ENCODE measurements at regions not wholly inside any gene's neighbourhood (a gene's known extent, or its start where the extent isn't known, plus 50 kb on each side); places are given as distances from the start of the nearest gene placed in this dataset.

DNA sequence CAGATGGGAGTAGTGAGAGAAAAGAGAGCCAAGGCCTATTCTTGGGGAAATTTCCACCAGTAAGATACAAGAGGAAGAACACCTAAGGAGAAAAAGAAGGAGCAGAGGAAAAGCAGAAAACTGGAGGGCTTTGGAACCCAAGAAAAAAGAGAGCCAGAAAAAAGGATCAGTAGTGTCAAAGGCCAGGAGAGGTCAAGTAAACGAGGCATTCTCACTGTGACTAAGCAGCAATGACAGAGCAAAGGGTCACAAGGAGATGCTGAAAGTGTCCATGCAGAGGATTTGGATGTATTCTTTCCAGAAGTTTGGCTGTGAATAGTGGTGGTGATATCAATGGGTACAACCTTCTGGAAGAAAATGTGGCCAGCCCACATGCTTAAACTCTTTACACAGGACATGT is 109.5 kb downstream of the DYNAP start:
- in situ Hi-C loops (cut with MboI; ENCODE audit: low sequenced_read_pairs, unreplicated experiment): no loop called here
- TF ChIP-seq, protein P1, sequence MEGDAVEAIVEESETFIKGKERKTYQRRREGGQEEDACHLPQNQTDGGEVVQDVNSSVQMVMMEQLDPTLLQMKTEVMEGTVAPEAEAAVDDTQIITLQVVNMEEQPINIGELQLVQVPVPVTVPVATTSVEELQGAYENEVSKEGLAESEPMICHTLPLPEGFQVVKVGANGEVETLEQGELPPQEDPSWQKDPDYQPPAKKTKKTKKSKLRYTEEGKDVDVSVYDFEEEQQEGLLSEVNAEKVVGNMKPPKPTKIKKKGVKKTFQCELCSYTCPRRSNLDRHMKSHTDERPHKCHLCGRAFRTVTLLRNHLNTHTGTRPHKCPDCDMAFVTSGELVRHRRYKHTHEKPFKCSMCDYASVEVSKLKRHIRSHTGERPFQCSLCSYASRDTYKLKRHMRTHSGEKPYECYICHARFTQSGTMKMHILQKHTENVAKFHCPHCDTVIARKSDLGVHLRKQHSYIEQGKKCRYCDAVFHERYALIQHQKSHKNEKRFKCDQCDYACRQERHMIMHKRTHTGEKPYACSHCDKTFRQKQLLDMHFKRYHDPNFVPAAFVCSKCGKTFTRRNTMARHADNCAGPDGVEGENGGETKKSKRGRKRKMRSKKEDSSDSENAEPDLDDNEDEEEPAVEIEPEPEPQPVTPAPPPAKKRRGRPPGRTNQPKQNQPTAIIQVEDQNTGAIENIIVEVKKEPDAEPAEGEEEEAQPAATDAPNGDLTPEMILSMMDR (IDR thresholded peaks at IDR 0.05; ENCODE audit: borderline replicate concordance, control extremely low read depth, extremely low read depth, insufficient read depth, missing control alignments): no peak
- DNase-seq (ENCODE audit: low spot score): no peak

DNA sequence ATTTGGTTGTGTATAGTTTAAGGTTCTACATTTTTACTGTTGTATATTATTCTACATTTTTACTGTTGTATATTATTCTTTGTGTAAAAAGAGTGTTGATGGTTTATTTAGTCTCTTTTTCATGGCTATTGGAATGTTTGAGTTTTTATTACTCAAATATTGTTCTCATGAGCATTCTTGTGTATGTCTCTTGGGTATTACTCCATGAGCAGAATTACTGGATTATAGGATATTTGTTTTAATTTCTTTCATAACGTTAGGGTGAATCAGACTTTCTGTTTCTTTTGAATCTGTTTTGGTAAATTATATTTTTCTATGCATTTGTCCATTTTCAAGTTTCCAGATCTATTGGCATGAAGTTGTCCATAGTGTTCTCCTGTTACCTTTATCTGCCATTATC is 111.6 kb downstream of the DYNAP start:
- in situ Hi-C loops (cut with MboI; ENCODE audit: low sequenced_read_pairs, unreplicated experiment): no loop called here
- DNase-seq (ENCODE audit: low spot score): no peak
- TF ChIP-seq, protein P1 (IDR thresholded peaks at IDR 0.05; ENCODE audit: borderline replicate concordance, control extremely low read depth, extremely low read depth, insufficient read depth, missing control alignments): no peak

DNA sequence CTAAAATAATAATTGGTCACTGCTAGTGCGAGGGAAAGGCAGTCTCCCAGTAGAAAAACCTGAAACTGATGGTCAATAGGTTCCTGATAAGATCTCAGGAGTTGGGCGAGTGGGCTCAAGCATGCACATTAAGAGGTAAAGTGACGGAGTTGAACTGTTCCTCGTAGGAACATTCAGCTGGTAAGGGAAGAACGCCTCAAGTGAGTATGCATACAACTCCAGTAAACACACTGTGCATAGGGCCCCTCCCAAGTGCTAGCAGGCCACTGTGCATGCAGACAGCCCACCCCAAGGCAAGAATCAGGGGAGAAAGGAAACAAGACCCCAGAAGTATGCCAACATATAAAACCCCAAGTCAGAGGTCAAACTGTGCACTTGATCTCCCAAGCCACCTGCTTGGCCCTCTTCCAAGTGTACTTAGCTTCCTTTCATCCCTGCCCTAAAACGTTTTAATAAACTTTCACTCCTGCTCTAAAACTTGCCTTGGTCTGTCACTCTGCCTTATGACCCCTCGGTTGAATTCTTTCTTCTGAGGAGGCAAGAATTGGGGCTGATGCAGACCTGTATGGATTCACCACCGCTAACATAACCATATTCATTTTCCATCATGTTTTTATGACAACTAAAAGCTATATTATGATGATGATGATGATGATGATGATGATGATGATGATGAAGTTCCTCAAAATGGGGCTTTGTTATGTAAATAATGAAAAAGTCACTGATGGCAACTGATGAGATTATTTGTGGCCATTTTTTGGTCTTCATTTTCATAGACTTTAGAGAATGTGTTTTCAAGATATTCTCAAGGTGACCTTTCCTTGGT is 118.0 kb upstream of the RAB27B start:
- DNase-seq (ENCODE audit: low spot score): no peak
- TF ChIP-seq, protein P1 (IDR thresholded peaks at IDR 0.05; ENCODE audit: borderline replicate concordance, control extremely low read depth, extremely low read depth, insufficient read depth, missing control alignments): no peak
- in situ Hi-C loops (cut with MboI; ENCODE audit: low sequenced_read_pairs, unreplicated experiment): no loop called here

DNA sequence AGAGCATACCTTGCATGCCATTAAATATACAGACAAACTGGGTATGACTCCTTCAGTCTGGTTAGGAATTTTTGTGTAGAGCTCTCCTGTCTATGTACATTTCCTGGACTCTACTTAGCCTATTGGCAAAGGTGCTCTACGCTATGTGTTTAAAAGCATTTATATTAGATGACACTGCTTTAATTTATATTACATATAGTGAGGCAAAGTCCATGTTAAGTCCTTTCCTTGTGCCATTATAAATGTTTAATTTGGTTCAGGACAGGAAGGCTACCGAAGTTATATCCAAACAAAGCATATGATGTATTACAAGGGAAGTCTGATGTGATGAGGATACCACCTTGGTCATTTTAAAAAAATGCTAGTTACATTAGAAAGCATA is 117.4 kb upstream of the RAB27B start:
- in situ Hi-C loops (cut with MboI; ENCODE audit: low sequenced_read_pairs, unreplicated experiment): no loop called here

DNA sequence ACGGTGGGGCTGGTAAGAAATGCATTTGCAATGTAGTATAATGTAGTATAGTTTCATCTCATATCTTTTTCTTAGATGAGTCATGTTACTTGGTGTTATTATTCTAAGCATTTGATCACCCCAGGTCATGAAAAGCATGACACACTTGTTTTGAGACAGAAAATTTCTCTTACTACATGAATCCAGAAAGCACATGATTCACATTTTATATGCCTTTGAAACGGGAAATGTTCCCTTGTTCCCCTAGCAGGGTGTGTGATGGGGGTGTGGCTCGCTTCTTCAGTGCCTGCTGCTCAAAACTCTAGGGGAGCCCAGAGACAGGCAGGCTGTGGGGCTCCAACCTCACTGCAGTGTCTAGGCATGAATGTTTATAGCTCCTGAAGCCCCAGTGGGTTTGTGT is 116.0 kb upstream of the RAB27B start:
- TF ChIP-seq, protein P1 (IDR thresholded peaks at IDR 0.05; ENCODE audit: borderline replicate concordance, control extremely low read depth, extremely low read depth, insufficient read depth, missing control alignments): no peak
- in situ Hi-C loops (cut with MboI; ENCODE audit: low sequenced_read_pairs, unreplicated experiment): no loop called here
- no peak for DNase-seq (ENCODE audit: low spot score)

More for the DNA sequence above, 117.4 kb upstream of the RAB27B start:
- TF ChIP-seq, protein P1 (IDR thresholded peaks at IDR 0.05; ENCODE audit: borderline replicate concordance, control extremely low read depth, extremely low read depth, insufficient read depth, missing control alignments): no peak
- DNase-seq (ENCODE audit: low spot score): no peak

DNA sequence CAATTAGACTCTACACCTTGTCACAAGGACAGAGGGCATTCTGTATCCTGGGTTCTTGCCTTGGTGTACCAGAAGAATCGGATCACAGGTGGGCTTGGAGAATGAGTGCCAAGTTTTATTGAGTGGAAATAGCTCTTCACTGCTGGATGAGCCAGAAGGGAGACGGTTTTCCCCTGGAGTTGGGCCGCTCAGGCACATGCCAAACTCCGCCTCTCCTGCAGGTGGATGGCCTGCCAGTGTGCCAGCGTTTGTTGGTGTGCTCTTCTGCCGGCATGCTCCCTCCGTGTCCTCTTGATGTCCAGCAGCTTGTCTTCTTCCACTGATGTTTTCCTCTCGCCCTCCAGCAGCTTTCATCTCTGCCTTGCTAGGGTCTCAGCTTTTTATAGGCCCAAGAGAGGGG is 115.5 kb upstream of the RAB27B start:
- in situ Hi-C loops (cut with MboI; ENCODE audit: low sequenced_read_pairs, unreplicated experiment): no loop called here
- no peak for DNase-seq (ENCODE audit: low spot score)
- TF ChIP-seq, protein P1 (IDR thresholded peaks at IDR 0.05; ENCODE audit: borderline replicate concordance, control extremely low read depth, extremely low read depth, insufficient read depth, missing control alignments): no peak
